Testis (tissue), 2 donors: ENCODE measurements at regions not wholly inside any gene's neighbourhood (a gene's known extent, or its start where the extent isn't known, plus 50 kb on each side); places are given as distances from the start of the nearest gene placed in this dataset.

ENCODE experiments used
- CTCF ChIP-seq, 3 experiments: fragments of 450-650 bp in 2 of 3; fragments of 200-600 bp in 1 of 3; sonication (generic) in 1 of 3; IDR thresholded peaks; one replicate each; pipeline ENCODE4 v1.5.1; 2016 to 2019; ENCODE audit warnings: antibody characterized with exemption in 3 of 3, mild to moderate bottlenecking in 2 of 3, moderate library complexity in 1 of 3
- POLR2A ChIP-seq: fragments of 450-650 bp; IDR thresholded peaks from one replicate; pipeline ENCODE4 v1.6.1; 2017; ENCODE audit warnings: antibody characterized with exemption, mild to moderate bottlenecking, moderate library complexity

GRCh38 chr12:13918897-13919296 is 62.5 kb downstream of the GRIN2B start:
- TF ChIP-seq POLR2A = no peak
- TF ChIP-seq CTCF (IDR thresholded peaks at IDR 0.05) = no peak
